NCI-H524 treated with DMSO at 0.1 percent for 48 hours (cell line): ENCODE measurements at regions not wholly inside any gene's neighbourhood (a gene's known extent, or its start where the extent isn't known, plus 50 kb on each side); places are given as distances from the start of the nearest gene placed in this dataset.

ENCODE experiments used
- DNase-seq: peaks from one replicate; lab custom pipeline; 2025; lab: John Stamatoyannopoulos, UW

DNA sequence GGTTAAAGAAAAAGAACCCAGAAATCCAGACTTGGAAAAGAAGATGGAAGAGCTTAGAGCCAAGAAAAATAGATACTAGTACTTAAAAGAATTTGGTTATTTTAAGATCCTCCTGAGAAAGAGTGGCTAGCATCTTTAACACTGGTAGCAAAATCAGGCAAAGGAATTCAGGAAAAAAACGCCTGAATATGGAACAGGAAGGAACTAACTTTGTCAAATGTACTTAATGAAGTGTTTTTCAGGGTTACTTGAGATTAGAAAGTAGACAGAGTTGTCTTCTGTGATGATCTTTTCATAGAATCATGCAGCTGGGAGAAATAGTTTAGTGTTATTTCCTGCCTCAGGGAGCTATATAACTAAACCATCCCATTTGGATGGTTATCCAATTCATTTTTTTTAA, 50.8 kb upstream of the SASH1 start:
- no peak for DNase-seq
